Ovary (tissue), 7 donors: ENCODE measurements at regions not wholly inside any gene's neighbourhood (a gene's known extent, or its start where the extent isn't known, plus 50 kb on each side); places are given as distances from the start of the nearest gene placed in this dataset.

Experiments used
- DNase-seq, 5 donors: peaks; one replicate each; pipeline ENCODE4 v3.0.0-alpha.2; 2019 to 2020
- H3K27ac ChIP-seq, 2 donors: fragments of 200-600 bp; one replicate each; pipeline versions ENCODE4 v1.5.1 to v1.8.0; 2019 to 2022
- H3K27me3 ChIP-seq: fragments of 200-600 bp; one replicate; pipeline ENCODE4 v1.8.0; 2022
- H3K36me3 ChIP-seq: fragments of 200-600 bp; sonication (generic); one replicate; pipeline ENCODE4 v1.5.1; 2019
- H3K4me1 ChIP-seq: one replicate; pipeline ENCODE4 v1.8.1; 2013; ENCODE audit warnings: mild to moderate bottlenecking, moderate library complexity; ENCODE audit not compliant: insufficient read depth
- H3K4me3 ChIP-seq: fragments of 200-600 bp; sonication (generic); one replicate; pipeline ENCODE4 v1.5.1; 2017
- H3K9me3 ChIP-seq, 2 donors: fragments of 200-600 bp in 1 of 2; sonication (generic) in 1 of 2; one replicate each; pipeline versions ENCODE4 v1.5.1 to v1.8.1; 2013 to 2019; ENCODE audit warnings: mild to moderate bottlenecking in 1 of 2, moderate library complexity in 1 of 2
- EP300 ChIP-seq: sonication (generic); formaldehyde crosslinking; IDR thresholded peaks from one replicate; pipeline ENCODE4 v1.6.1; 2017; ENCODE audit warnings: antibody characterized with exemption
- POLR2A ChIP-seq: fragments of 450-650 bp; IDR thresholded peaks from one replicate; pipeline ENCODE4 v1.6.1; 2017; ENCODE audit warnings: antibody characterized with exemption, mild to moderate bottlenecking, moderate library complexity
- WGBS, 3 donors: extraction: QIAGEN DNeasy Blood & Tissue Kit in 1 of 3; methylation state at CpG; one replicate each; pipeline versions ENCODE4 v1.1.5 to v1.1.7; 2013 to 2017; 5-methylcytosine and 5-hydroxymethylcytosine counted together
- intact Hi-C, 4 donors: fragments of 100-400 bp; cut with DNase I; formaldehyde crosslinking; loops; one replicate each; pipeline versions ENCODE4 v1.11.0 to v1.15.1; 2022 to 2023
- TF ChIP-seq, protein P1 (sequence below), 3 donors: fragments of 450-650 bp in 2 of 3; fragments of 200-600 bp in 1 of 3; IDR thresholded peaks; one replicate each; pipeline versions ENCODE4 v1.5.1 to v1.8.0; 2016 to 2022; ENCODE audit warnings: antibody characterized with exemption in 3 of 3, mild to moderate bottlenecking in 1 of 3
- donor health status: DM: no; HTN: no; CAD: no; lungs with moderate emphysema.
- donor health status: DM: no; HTN: no; CAD: no.
- donor health status: Bipolar disorder and iron deficiency.
- donor health status: DM: no; HTN: no; CAD: no.
- donor health status: DM: yes; HTN: yes; CAD: no.

DNA sequence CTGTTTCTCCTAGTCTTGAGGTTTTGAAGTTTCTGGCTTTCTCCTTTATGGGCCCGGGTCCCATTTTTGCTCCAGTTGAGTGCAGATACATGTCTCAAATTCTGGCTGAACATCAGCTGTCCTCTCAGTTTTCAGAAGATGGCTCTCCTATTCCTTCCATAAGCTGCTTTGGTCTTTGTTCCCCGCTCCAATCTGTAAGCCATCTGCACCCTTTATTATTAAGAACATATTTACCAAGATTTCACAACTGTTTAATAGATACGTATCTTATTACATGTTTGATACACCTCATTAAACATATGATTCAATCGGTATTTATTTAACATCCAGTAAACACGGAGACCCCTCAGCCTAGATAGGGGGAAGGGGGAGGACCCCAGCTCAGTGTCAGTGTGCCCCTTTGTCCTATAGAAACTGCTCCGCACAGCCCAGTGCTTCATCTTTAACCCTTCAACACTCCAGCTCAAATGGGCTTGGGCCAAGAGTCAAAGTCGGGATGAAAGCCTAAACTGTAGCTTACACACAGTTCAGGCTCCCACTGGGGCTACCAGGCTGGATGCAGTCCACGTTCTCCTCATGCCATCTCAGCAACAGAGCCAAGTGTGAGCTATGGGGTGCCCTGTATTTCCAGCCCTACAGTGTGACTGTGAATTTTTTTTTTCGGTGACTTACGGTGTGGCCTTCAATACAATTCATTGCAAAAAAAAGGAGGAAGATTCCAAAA, 166.0 kb upstream of the ZFHX3 start:
- Histone ChIP-seq H3K9me3 (no peaks in the 10 kb centered on the region), H3K27ac (no peak overlapping the region), H3K36me3 (no peaks in the 10 kb centered on the region), H3K27me3 (no peaks in the 10 kb centered on the region), H3K4me1 (no peaks in the 10 kb centered on the region), H3K4me3 (no peak overlapping the region)
- intact Hi-C loops, result no loop called here
- 69 to 74% (median 72%) methylated on average over 10 of the region's 10 CpGs for WGBS, 3 donors
- DNase-seq, result no peak
- TF ChIP-seq EP300 (no peak), POLR2A (no peak)
- TF ChIP-seq, protein P1, sequence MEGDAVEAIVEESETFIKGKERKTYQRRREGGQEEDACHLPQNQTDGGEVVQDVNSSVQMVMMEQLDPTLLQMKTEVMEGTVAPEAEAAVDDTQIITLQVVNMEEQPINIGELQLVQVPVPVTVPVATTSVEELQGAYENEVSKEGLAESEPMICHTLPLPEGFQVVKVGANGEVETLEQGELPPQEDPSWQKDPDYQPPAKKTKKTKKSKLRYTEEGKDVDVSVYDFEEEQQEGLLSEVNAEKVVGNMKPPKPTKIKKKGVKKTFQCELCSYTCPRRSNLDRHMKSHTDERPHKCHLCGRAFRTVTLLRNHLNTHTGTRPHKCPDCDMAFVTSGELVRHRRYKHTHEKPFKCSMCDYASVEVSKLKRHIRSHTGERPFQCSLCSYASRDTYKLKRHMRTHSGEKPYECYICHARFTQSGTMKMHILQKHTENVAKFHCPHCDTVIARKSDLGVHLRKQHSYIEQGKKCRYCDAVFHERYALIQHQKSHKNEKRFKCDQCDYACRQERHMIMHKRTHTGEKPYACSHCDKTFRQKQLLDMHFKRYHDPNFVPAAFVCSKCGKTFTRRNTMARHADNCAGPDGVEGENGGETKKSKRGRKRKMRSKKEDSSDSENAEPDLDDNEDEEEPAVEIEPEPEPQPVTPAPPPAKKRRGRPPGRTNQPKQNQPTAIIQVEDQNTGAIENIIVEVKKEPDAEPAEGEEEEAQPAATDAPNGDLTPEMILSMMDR (IDR thresholded peaks at IDR 0.05), result no peak

DNA sequence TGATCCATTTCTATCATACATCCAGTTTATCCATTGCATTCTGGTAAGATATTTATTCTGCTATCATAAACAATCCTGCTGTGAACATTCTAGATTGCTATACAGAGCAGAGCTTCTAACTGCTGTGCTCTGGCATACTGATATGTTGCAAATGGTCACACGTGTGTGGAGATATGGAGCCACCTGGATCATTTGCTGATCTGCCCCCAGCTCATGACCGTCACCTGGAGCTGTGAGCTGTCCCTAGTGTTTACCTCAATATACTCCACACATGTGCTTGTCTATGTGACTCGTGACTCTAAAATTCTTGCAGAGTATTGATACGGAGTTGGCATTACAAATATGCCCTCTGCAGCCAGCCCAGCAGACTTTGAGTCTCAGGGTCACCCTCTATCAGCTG, 164.5 kb upstream of the ZFHX3 start:
- Histone ChIP-seq H3K4me1 (no peaks in the 10 kb centered on the region), H3K4me3 (no peak overlapping the region), H3K36me3 (no peaks in the 10 kb centered on the region), H3K27me3 (no peaks in the 10 kb centered on the region), H3K27ac (no peak overlapping the region), H3K9me3 (no peaks in the 10 kb centered on the region)
- no peak for DNase-seq
- 49 to 78% (median 53%) methylated on average over 4 of the region's 4 CpGs for whole genome bisulfite sequencing, 3 donors
- intact Hi-C loops, result no loop called here
- no peak for TF ChIP-seq POLR2A
- TF ChIP-seq, protein P1 (IDR thresholded peaks at IDR 0.05), result no peak
- no peak for TF ChIP-seq EP300

DNA sequence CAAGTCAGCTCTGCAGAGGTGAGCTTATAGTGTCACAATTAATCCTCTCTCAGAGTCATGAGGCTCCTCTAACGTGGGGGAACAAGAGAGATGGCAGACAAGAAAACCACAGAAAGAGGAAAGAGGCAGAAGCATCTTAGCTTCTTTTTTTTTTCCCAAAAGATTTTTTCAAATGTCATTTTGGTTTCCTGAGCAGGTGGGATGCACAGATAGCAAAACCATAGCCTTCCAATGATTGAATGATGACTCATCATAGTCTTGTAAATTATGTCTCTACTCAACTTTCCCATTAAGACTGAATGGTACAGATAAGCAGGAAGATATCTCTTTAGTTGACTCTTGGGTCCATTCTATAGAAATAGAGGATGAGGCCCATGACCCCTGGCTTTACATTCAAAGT, 162.8 kb upstream of the ZFHX3 start:
- no peak for DNase-seq
- intact Hi-C loops, result no loop called here
- H3K4me1 ChIP-seq, result no peaks in the 10 kb centered on the region
- H3K36me3 ChIP-seq, result no peaks in the 10 kb centered on the region
- TF ChIP-seq, protein P1 (IDR thresholded peaks at IDR 0.05), result no peak
- TF ChIP-seq POLR2A (no peak), EP300 (no peak)
- no peak overlapping the region for H3K4me3 ChIP-seq
- no peak overlapping the region for H3K27ac ChIP-seq
- WGBS, 3 donors, result 60 to 68% (median 63%) methylated on average over 1 of the region's 1 CpG
- H3K9me3 ChIP-seq, result no peaks in the 10 kb centered on the region
- no peaks in the 10 kb centered on the region for H3K27me3 ChIP-seq

DNA sequence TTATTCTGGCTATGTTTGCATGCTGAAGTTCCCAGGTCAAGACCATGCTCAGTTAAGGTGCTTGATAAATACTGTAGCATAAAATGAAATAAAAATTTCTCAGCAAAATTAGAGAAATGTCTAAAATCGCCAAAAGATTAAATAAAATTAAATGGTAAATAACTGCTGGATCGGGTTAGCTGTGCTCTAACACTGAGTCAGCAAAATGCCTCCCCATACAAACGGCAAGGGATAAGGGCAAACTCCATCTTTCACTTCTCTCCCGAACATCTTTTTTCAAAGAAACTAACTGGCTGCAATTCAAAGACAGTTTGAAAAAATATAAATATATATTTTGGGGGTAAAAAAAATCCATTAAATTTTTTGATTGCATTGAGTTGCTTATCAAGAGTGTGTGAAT, 162.2 kb upstream of the ZFHX3 start:
- no peak for TF ChIP-seq POLR2A
- TF ChIP-seq, protein P1 (IDR thresholded peaks at IDR 0.05), result no peak
- TF ChIP-seq EP300, result no peak
- intact Hi-C loops, result no loop called here
- no peaks in the 10 kb centered on the region for H3K27me3 ChIP-seq
- no peaks in the 10 kb centered on the region for H3K4me1 ChIP-seq
- no peaks in the 10 kb centered on the region for H3K36me3 ChIP-seq
- H3K27ac ChIP-seq, result no peak overlapping the region
- H3K4me3 ChIP-seq, result no peak overlapping the region
- 55 to 75% (median 69%) methylated on average over 4 of the region's 4 CpGs for WGBS, 3 donors
- no peak for DNase-seq
- H3K9me3 ChIP-seq, result no peaks in the 10 kb centered on the region
